Smooth muscle cell (in vitro differentiated cells): ENCODE measurements at regions not wholly inside any gene's neighbourhood (a gene's known extent, or its start where the extent isn't known, plus 50 kb on each side); places are given as distances from the start of the nearest gene placed in this dataset.
"Not testable (repeated sequence)": the region's sequence is repeated elsewhere in the genome, so short reads cannot be mapped to it uniquely, and the experiment has no call there.

Source experiments
- DNase-seq: peaks from one replicate; lab custom pipeline; 2025; ENCODE audit not compliant: unreplicated experiment; lab: John Stamatoyannopoulos, UW
- H2AFZ ChIP-seq: fragments of 200-600 bp; sonication (generic); 2 replicates; pipeline ENCODE4 v1.6.0; 2016; ENCODE audit warnings: antibody characterized with exemption, low read depth, mild to moderate bottlenecking
- H3F3A ChIP-seq: fragments of 200-600 bp; sonication (generic); 2 replicates; pipeline ENCODE4 v1.6.0; 2017; ENCODE audit warnings: antibody characterized with exemption, low read depth
- H3K27ac ChIP-seq: fragments of 200-600 bp; sonication (generic); 2 replicates; pipeline ENCODE4 v1.5.1; 2016; ENCODE audit warnings: low read depth, mild to moderate bottlenecking
- H3K27me3 ChIP-seq: fragments of 200-600 bp; sonication (generic); 2 replicates; pipeline ENCODE4 v1.6.1; 2016; ENCODE audit warnings: low read depth, mild to moderate bottlenecking
- H3K36me3 ChIP-seq: fragments of 200-600 bp; sonication (generic); 2 replicates; pipeline ENCODE4 v1.5.1; 2016; ENCODE audit warnings: low read depth
- H3K4me1 ChIP-seq: fragments of 200-600 bp; sonication (generic); 2 replicates; pipeline ENCODE4 v1.5.1; 2016; ENCODE audit warnings: low read depth
- H3K4me2 ChIP-seq: fragments of 200-600 bp; sonication (generic); 2 replicates; pipeline ENCODE4 v1.6.0; 2016; ENCODE audit warnings: mild to moderate bottlenecking
- H3K4me3 ChIP-seq: fragments of 200-600 bp; sonication (generic); 2 replicates; pipeline ENCODE4 v1.5.1; 2016; ENCODE audit warnings: mild to moderate bottlenecking
- H3K79me2 ChIP-seq: fragments of 200-600 bp; sonication (generic); 2 replicates; pipeline ENCODE4 v1.6.0; 2016; ENCODE audit warnings: low read depth, mild to moderate bottlenecking
- H3K9ac ChIP-seq: fragments of 200-600 bp; sonication (generic); 2 replicates; pipeline ENCODE4 v1.6.0; 2016; ENCODE audit warnings: low read depth
- H3K9me3 ChIP-seq: fragments of 200-600 bp; sonication (generic); replicated peaks from 2 replicates; pipeline ENCODE4 v1.5.1; 2016; ENCODE audit warnings: low read depth
- H4K20me1 ChIP-seq: fragments of 200-600 bp; sonication (generic); 2 replicates; pipeline ENCODE4 v1.6.0; 2016; ENCODE audit warnings: low read depth
- WGBS: methylation state at CpG from one replicate; pipeline ENCODE4 v1.1.7; 2016; ENCODE audit warnings: low lambda C conversion rate; 5-methylcytosine and 5-hydroxymethylcytosine counted together
- TF ChIP-seq, protein P1 (sequence below): fragments of 200-600 bp; sonication (generic); IDR thresholded peaks from 2 replicates; pipeline ENCODE4 v1.5.1; 2017; ENCODE audit warnings: borderline replicate concordance, mild to moderate bottlenecking, antibody characterized with exemption; ENCODE audit not compliant: insufficient read depth, poor library complexity, severe bottlenecking

DNA sequence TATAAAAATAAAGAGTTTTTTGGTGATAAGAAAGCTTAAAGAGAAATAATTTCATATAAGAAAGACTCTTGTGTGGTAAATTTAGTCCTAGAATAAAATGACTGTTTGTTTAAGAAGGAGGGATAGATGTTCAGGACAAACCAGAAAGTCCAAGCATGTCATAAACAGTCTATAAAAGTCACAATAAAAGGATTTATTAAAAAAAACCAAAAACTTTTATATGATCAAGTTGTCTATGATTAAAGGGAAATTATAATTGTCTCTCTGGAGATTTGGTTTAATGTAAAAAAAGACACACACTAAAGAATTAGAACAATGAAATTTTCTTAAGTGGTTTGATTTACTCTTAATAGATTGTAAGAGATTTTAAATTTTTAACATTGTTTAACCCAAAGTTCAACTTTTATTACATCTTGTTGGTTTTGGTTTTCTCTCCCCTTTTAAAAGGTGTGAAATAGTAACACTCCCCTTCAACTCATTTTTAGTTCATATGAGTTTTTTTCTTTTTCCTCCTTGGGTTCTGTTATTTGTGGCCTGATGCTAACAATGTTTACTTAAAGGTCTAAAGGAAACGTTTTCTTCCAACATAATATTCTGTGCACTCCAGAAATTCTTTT lies 89.7 kb downstream of the PDHA2 start:
- no peak overlapping the region for H3K27ac ChIP-seq
- H4K20me1 ChIP-seq, result no peaks in the 10 kb centered on the region
- H3K4me2 ChIP-seq, result no peak overlapping the region
- H3K79me2 ChIP-seq, result no peaks in the 10 kb centered on the region
- H3K4me3 ChIP-seq, result no peak overlapping the region
- H3K9me3 ChIP-seq, result peaks cover 27% of the 10 kb centered on the region
- H3K27me3 ChIP-seq, result no peaks in the 10 kb centered on the region
- TF ChIP-seq, protein P1, sequence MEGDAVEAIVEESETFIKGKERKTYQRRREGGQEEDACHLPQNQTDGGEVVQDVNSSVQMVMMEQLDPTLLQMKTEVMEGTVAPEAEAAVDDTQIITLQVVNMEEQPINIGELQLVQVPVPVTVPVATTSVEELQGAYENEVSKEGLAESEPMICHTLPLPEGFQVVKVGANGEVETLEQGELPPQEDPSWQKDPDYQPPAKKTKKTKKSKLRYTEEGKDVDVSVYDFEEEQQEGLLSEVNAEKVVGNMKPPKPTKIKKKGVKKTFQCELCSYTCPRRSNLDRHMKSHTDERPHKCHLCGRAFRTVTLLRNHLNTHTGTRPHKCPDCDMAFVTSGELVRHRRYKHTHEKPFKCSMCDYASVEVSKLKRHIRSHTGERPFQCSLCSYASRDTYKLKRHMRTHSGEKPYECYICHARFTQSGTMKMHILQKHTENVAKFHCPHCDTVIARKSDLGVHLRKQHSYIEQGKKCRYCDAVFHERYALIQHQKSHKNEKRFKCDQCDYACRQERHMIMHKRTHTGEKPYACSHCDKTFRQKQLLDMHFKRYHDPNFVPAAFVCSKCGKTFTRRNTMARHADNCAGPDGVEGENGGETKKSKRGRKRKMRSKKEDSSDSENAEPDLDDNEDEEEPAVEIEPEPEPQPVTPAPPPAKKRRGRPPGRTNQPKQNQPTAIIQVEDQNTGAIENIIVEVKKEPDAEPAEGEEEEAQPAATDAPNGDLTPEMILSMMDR, result no peak
- 67% methylated on average over 1 of the region's 1 CpG for WGBS
- H2AFZ ChIP-seq, result no peak overlapping the region
- no peak overlapping the region for H3K9ac ChIP-seq
- DNase-seq, result no peak
- H3K36me3 ChIP-seq, result no peaks in the 10 kb centered on the region
- H3F3A ChIP-seq, result no peaks in the 10 kb centered on the region
- no peaks in the 10 kb centered on the region for H3K4me1 ChIP-seq

DNA sequence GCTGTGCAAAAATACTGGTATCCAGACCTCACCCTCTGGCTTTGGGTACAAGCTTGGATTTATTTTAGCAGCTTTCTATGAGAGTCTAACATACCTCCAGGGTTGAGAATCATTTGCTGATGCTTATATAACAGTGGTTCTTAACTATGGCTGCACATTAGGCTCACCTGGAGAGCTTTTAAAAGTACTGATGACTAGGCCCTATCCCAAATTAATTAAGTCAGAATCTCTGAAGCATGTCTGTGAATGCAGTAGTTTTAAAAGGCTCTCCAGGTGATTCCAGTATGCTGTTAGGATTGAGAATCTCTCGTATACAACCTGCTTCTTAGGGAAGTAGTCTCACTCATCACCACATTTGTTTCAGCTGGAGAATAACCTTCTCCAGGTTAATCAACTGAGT lies 99.2 kb downstream of the PDHA2 start:
- Histone ChIP-seq H3K9me3 (no peaks in the 10 kb centered on the region), H3K27ac (no peak overlapping the region), H3K4me1 (no peaks in the 10 kb centered on the region), H3K4me3 (no peak overlapping the region), H2AFZ (no peak overlapping the region), H3K27me3 (no peaks in the 10 kb centered on the region), H3K36me3 (no peaks in the 10 kb centered on the region), H4K20me1 (no peaks in the 10 kb centered on the region), H3K4me2 (no peak overlapping the region), H3K79me2 (no peaks in the 10 kb centered on the region), H3K9ac (no peak overlapping the region), H3F3A (no peaks in the 10 kb centered on the region)
- 90% methylated on average over 1 of the region's 1 CpG for WGBS
- TF ChIP-seq, protein P1, result no peak
- DNase-seq, result no peak

- H3K27me3 ChIP-seq, result no peaks in the 10 kb centered on the region
- H3K9ac ChIP-seq, result no peak overlapping the region
- no peaks in the 10 kb centered on the region for H3F3A ChIP-seq
- no peaks in the 10 kb centered on the region for H4K20me1 ChIP-seq
- H2AFZ ChIP-seq, result no peak overlapping the region
- no peaks in the 10 kb centered on the region for H3K36me3 ChIP-seq
- no peaks in the 10 kb centered on the region for H3K4me1 ChIP-seq
- H3K9me3 ChIP-seq, result no peaks in the 10 kb centered on the region
- H3K4me3 ChIP-seq, result no peak overlapping the region
- no peak for DNase-seq
- H3K27ac ChIP-seq, result no peak overlapping the region
- TF ChIP-seq, protein P1, result no peak
- 29% methylated on average over 3 of the region's 3 CpGs for WGBS
- no peaks in the 10 kb centered on the region for H3K79me2 ChIP-seq
- H3K4me2 ChIP-seq, result peak overlapping the region; percentile 1
These were observed 109.4 kb downstream of the PDHA2 start for GRCh38 chr4:95949136-95949765.

DNA sequence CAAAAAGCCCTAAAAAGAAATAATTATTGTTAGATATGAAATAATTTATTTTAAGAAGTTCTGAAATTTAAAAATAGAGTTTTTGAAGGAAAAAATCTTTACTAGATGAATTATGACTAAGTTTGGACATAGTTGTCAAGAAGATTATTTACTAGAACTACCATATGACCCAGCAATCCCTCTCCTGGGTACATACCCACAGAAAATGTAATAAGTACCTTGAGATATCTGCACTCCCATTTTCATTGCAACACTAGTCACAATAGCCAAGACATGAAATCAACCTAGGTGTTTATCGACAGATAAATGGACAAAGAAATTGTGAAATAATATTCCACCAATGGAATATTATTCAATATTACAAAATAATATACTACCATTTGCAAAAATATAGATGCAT lies 109.9 kb downstream of the PDHA2 start:
- no peak overlapping the region for H2AFZ ChIP-seq
- peak overlapping the region; percentile 1 for H3K4me2 ChIP-seq
- no peaks in the 10 kb centered on the region for H3K36me3 ChIP-seq
- TF ChIP-seq, protein P1, result no peak
- no peaks in the 10 kb centered on the region for H4K20me1 ChIP-seq
- 89% methylated on average over 1 of the region's 1 CpG for WGBS
- no peaks in the 10 kb centered on the region for H3K79me2 ChIP-seq
- H3K9me3 ChIP-seq, result no peaks in the 10 kb centered on the region
- H3F3A ChIP-seq, result no peaks in the 10 kb centered on the region
- no peak overlapping the region for H3K9ac ChIP-seq
- no peaks in the 10 kb centered on the region for H3K27me3 ChIP-seq
- H3K27ac ChIP-seq, result no peak overlapping the region
- DNase-seq, result no peak
- H3K4me1 ChIP-seq, result no peaks in the 10 kb centered on the region
- H3K4me3 ChIP-seq, result no peak overlapping the region

- H4K20me1 ChIP-seq, H3F3A ChIP-seq, H3K79me2 ChIP-seq, H3K4me2 ChIP-seq, H3K4me3 ChIP-seq, H3K9me3 ChIP-seq, DNase-seq, H3K9ac ChIP-seq, H2AFZ ChIP-seq, H3K27ac ChIP-seq, H3K36me3 ChIP-seq, H3K4me1 ChIP-seq, H3K27me3 ChIP-seq: not testable (repeated sequence)
- WGBS, result 51% methylated on average over 2 of the region's 2 CpGs
These were observed 112.6 kb downstream of the PDHA2 start for GRCh38 chr4:95952538-95952937.
